ENCODE measurements at regions not wholly inside any gene's neighbourhood (a gene's known extent, or its start where the extent isn't known, plus 50 kb on each side); places are given as distances from the start of the nearest gene placed in this dataset.

DNA sequence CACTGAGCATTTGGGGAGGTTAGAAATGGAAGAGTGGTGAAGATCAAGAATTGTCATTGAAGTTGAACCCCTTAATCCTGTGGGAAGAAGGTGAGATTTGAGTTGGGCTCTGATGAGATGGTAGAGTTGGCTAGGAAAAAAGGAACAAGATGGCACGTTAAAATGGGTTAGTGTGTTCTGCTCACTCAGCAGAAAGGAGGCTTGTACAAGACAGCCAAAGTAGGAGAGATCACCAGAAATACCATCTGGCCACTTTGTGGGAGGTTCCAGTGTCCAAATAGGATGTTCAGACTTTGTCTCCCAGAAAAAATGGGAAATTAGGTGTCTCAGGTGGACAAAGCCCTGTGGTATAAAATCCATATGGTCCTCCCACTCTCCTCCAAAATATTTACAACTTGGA lies 56.0 kb upstream of the SLC14A2 start:
- Histone ChIP-seq H3K36me3 (replicated peaks in 1 of 2; ENCODE audit: control insufficient read depth in 2 of 2, insufficient read depth in 2 of 2, low read length in 2 of 2) (no peaks in the 10 kb centered on the region), H3K79me1 (ENCODE audit: low read depth, low read length) (no peaks in the 10 kb centered on the region), H2AK5ac (ENCODE audit: low read depth, low read length) (no peak overlapping the region), H3K14ac (ENCODE audit: low read length) (no peak overlapping the region), H4K8ac (ENCODE audit: low read depth, low read length) (no peak overlapping the region), H2BK5ac (ENCODE audit: low read length) (no peak overlapping the region), H3K9me3 (replicated peaks in 1 of 2; ENCODE audit: control insufficient read depth in 2 of 2, insufficient read depth in 1 of 2, low read depth in 1 of 2, low read length in 2 of 2) (no peaks in the 10 kb centered on the region), H3K27ac (replicated peaks; ENCODE audit: low read length) (no peak overlapping the region), H3K23ac (ENCODE audit: low read depth, low read length, poor library complexity) (no peak overlapping the region), H2BK120ac (ENCODE audit: low read depth, low read length) (no peak overlapping the region), H3K4me3 (ENCODE audit: low read length in 2 of 2) (no peak overlapping the region), H3K18ac (ENCODE audit: low read length) (no peak overlapping the region), H3K9ac (ENCODE audit: low read depth, low read length, poor library complexity) (no peak overlapping the region), H2BK12ac (ENCODE audit: low read length) (no peak overlapping the region), H2AFZ (ENCODE audit: low read length) (no peak overlapping the region), H3K4me1 (ENCODE audit: control insufficient read depth in 2 of 2, insufficient read depth in 1 of 2, low read depth in 1 of 2, low read length in 2 of 2) (no peaks in the 10 kb centered on the region), H3K4me2 (ENCODE audit: insufficient read depth, low read length, poor library complexity, severe bottlenecking) (no peak overlapping the region), H4K91ac (ENCODE audit: low read depth, low read length, poor library complexity) (no peak overlapping the region), H3K27me3 (ENCODE audit: control insufficient read depth in 3 of 3, insufficient read depth in 3 of 3, low read depth in 1 of 3, low read length in 3 of 3) (no peaks in the 10 kb centered on the region), H3K4ac (ENCODE audit: low read length) (no peak overlapping the region), H2BK15ac (ENCODE audit: low read length) (no peak overlapping the region)
- WGBS, 2 donors (ENCODE audit: extremely low coverage in 2 of 2, insufficient read length in 2 of 2, insufficient replicate concordance in 1 of 2): no CpG with 5 or more reads among the region's 1 CpG
- no peak for DNase-seq (ENCODE audit: low spot score)

DNA sequence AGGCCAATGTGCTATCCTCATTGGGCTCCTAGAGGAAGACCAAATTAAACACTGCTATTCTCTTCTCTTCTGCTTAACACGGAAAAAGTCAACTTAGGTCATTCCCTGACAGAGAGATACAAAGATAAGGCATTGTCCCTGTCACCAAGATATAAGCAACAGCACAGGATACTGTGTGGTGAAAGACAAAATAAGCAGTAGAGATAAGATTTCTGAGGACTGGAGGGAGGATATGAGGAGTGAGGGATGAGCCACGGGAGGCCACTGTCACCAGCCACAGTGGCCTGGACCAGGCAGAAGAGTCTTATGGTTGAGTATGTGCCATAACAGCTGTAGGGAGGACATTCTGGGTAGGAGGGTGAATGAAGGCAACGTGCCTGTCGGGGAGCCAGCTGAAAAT lies 54.4 kb upstream of the SLC14A2 start:
- H3K4ac ChIP-seq (ENCODE audit: low read length): no peak overlapping the region
- no peak overlapping the region for H3K4me2 ChIP-seq (ENCODE audit: insufficient read depth, low read length, poor library complexity, severe bottlenecking)
- no peak overlapping the region for H4K8ac ChIP-seq (ENCODE audit: low read depth, low read length)
- H2BK12ac ChIP-seq (ENCODE audit: low read length): no peak overlapping the region
- no peak overlapping the region for H3K14ac ChIP-seq (ENCODE audit: low read length)
- no peak overlapping the region for H2BK5ac ChIP-seq (ENCODE audit: low read length)
- no peak overlapping the region for H2AK5ac ChIP-seq (ENCODE audit: low read depth, low read length)
- H2BK120ac ChIP-seq (ENCODE audit: low read depth, low read length): no peak overlapping the region
- H3K27ac ChIP-seq (replicated peaks; ENCODE audit: low read length): no peak overlapping the region
- no peak overlapping the region for H2AFZ ChIP-seq (ENCODE audit: low read length)
- H3K36me3 ChIP-seq (replicated peaks in 1 of 2; ENCODE audit: control insufficient read depth in 2 of 2, insufficient read depth in 2 of 2, low read length in 2 of 2): no peaks in the 10 kb centered on the region
- no peak overlapping the region for H3K23ac ChIP-seq (ENCODE audit: low read depth, low read length, poor library complexity)
- no peaks in the 10 kb centered on the region for H3K79me1 ChIP-seq (ENCODE audit: low read depth, low read length)
- peak overlapping the region in 1 of 2 donors; percentile 44 for H3K4me3 ChIP-seq (ENCODE audit: low read length in 2 of 2)
- no peak for DNase-seq (ENCODE audit: low spot score)
- no CpG with 5 or more reads among the region's 4 CpGs for WGBS, 2 donors (ENCODE audit: extremely low coverage in 2 of 2, insufficient read length in 2 of 2, insufficient replicate concordance in 1 of 2)
- peaks cover 0 to 5% of the 10 kb centered on the region in 2 donors for H3K4me1 ChIP-seq (ENCODE audit: control insufficient read depth in 2 of 2, insufficient read depth in 1 of 2, low read depth in 1 of 2, low read length in 2 of 2)
- no peak overlapping the region for H4K91ac ChIP-seq (ENCODE audit: low read depth, low read length, poor library complexity)
- H3K18ac ChIP-seq (ENCODE audit: low read length): no peak overlapping the region
- no peak overlapping the region for H2BK15ac ChIP-seq (ENCODE audit: low read length)
- H3K9ac ChIP-seq (ENCODE audit: low read depth, low read length, poor library complexity): no peak overlapping the region
- peaks cover 0 to 7% (median 2%) of the 10 kb centered on the region in 3 experiments for H3K27me3 ChIP-seq (ENCODE audit: control insufficient read depth in 3 of 3, insufficient read depth in 3 of 3, low read depth in 1 of 3, low read length in 3 of 3)
- no peaks in the 10 kb centered on the region for H3K9me3 ChIP-seq (replicated peaks in 1 of 2; ENCODE audit: control insufficient read depth in 2 of 2, insufficient read depth in 1 of 2, low read depth in 1 of 2, low read length in 2 of 2)

DNA sequence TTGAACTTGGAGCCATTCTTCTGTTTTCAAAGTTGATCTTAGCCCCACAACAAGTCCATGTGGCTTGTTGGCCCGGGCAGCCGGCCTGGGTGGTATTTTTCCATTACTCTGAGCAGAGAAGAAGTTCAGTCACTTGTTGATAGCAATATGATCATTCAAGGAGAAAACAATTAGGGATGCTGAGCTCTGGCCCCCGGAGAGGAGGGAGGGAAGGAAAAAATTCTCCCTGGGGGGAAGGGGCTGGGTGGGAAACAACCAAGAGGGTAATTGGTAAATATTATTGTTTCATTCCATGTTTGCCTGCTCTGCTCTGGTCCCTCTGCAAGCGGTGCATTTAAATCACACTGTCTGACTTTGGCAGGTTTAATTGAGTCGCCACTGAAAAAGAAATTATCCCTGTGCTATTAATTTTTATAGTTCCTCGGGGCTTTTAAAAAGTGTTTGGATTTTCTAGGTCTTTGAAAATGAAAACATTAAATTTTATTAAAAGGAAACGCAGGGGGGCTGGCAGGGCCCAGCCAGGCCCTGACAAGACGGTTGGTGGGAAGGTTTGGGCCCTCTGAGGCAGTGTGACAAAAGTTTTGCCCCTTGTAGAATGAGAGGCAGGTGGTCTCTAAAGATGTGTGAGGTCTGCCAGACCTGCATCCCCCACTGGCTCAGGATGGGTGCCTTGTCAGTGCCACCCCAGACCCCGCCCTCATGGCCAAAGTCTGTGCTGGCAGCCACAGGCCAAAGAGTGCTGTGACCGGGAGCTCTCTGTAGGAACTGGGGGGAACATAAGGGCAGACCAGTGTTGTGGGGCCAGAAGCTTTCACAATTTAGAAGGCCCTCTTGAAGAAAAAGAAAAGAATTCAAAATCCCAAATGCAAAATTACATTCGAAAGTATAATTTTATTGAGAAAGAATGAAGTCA lies 52.5 kb upstream of the SLC14A2 start:
- no peak for DNase-seq (ENCODE audit: low spot score)
- Histone ChIP-seq H2BK15ac (ENCODE audit: low read length) (no peak overlapping the region), H3K27ac (replicated peaks; ENCODE audit: low read length) (no peak overlapping the region), H3K14ac (ENCODE audit: low read length) (no peak overlapping the region), H2AK5ac (ENCODE audit: low read depth, low read length) (no peak overlapping the region), H3K9me3 (replicated peaks in 1 of 2; ENCODE audit: control insufficient read depth in 2 of 2, insufficient read depth in 1 of 2, low read depth in 1 of 2, low read length in 2 of 2) (no peaks in the 10 kb centered on the region), H3K18ac (ENCODE audit: low read length) (no peak overlapping the region), H3K23ac (ENCODE audit: low read depth, low read length, poor library complexity) (no peak overlapping the region), H3K4ac (ENCODE audit: low read length) (no peak overlapping the region), H3K4me3 (ENCODE audit: low read length in 2 of 2) (no peak overlapping the region), H3K9ac (ENCODE audit: low read depth, low read length, poor library complexity) (no peak overlapping the region), H4K91ac (ENCODE audit: low read depth, low read length, poor library complexity) (no peak overlapping the region), H2BK12ac (ENCODE audit: low read length) (no peak overlapping the region), H4K8ac (ENCODE audit: low read depth, low read length) (no peak overlapping the region), H2AFZ (ENCODE audit: low read length) (no peak overlapping the region), H3K79me1 (ENCODE audit: low read depth, low read length) (no peaks in the 10 kb centered on the region), H2BK120ac (ENCODE audit: low read depth, low read length) (no peak overlapping the region), H3K36me3 (replicated peaks in 1 of 2; ENCODE audit: control insufficient read depth in 2 of 2, insufficient read depth in 2 of 2, low read length in 2 of 2) (no peaks in the 10 kb centered on the region), H3K4me1 (ENCODE audit: control insufficient read depth in 2 of 2, insufficient read depth in 1 of 2, low read depth in 1 of 2, low read length in 2 of 2) (peaks cover 0 to 5% of the 10 kb centered on the region in 2 donors), H3K27me3 (ENCODE audit: control insufficient read depth in 3 of 3, insufficient read depth in 3 of 3, low read depth in 1 of 3, low read length in 3 of 3) (peaks cover 0 to 13% (median 2%) of the 10 kb centered on the region in 3 experiments), H3K4me2 (ENCODE audit: insufficient read depth, low read length, poor library complexity, severe bottlenecking) (no peak overlapping the region), H2BK5ac (ENCODE audit: low read length) (no peak overlapping the region)
- no CpG with 5 or more reads among the region's 11 CpGs for WGBS, 2 donors (ENCODE audit: extremely low coverage in 2 of 2, insufficient read length in 2 of 2, insufficient replicate concordance in 1 of 2)

DNA sequence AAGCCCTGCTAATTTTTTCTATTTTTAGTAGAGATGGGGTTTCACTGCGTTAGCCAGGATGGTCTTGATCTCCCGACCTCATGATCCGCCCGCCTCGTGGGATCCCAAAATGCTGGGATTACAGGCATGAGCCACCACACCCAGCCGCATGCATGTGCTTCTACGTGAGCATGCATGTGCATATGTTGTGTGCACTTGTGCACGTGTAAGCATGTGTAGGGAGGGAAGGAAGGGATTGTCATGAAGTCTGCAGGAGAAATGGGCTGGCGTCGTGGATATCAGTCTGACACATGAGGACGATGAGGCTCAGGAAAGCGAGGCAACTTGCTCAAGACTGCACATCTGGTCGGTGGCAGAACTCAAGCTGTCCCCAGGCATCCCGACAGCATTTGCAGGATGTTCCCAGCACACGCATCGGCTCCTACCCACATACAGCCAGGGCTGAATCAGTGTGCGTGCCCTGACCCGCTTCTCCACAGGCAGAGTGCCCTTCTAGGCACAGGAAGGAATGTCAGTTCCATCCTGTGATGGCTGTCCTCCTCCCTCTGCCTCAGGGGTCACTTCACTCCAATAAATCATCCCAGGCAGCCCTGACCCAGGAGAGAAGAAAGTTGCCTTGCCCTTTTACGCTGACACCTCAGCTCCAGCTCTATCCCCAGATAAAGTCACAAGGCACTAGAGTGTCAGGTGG lies 49.9 kb upstream of the SLC14A2 start:
- WGBS, 2 donors (ENCODE audit: extremely low coverage in 2 of 2, insufficient read length in 2 of 2, insufficient replicate concordance in 1 of 2): no CpG with 5 or more reads among the region's 19 CpGs
- H2AFZ ChIP-seq (ENCODE audit: low read length): no peak overlapping the region
- no peak overlapping the region for H3K4me2 ChIP-seq (ENCODE audit: insufficient read depth, low read length, poor library complexity, severe bottlenecking)
- no peak overlapping the region for H3K14ac ChIP-seq (ENCODE audit: low read length)
- H3K4me3 ChIP-seq (ENCODE audit: low read length in 2 of 2): peak overlapping the region in 1 of 2 donors; percentile 22
- H3K4ac ChIP-seq (ENCODE audit: low read length): no peak overlapping the region
- no peaks in the 10 kb centered on the region for H3K9me3 ChIP-seq (replicated peaks in 1 of 2; ENCODE audit: control insufficient read depth in 2 of 2, insufficient read depth in 1 of 2, low read depth in 1 of 2, low read length in 2 of 2)
- no peak overlapping the region for H2BK15ac ChIP-seq (ENCODE audit: low read length)
- no peak overlapping the region for H2AK5ac ChIP-seq (ENCODE audit: low read depth, low read length)
- peaks cover 0 to 5% of the 10 kb centered on the region in 2 donors for H3K4me1 ChIP-seq (ENCODE audit: control insufficient read depth in 2 of 2, insufficient read depth in 1 of 2, low read depth in 1 of 2, low read length in 2 of 2)
- H3K79me1 ChIP-seq (ENCODE audit: low read depth, low read length): no peaks in the 10 kb centered on the region
- H4K8ac ChIP-seq (ENCODE audit: low read depth, low read length): no peak overlapping the region
- H3K36me3 ChIP-seq (replicated peaks in 1 of 2; ENCODE audit: control insufficient read depth in 2 of 2, insufficient read depth in 2 of 2, low read length in 2 of 2): no peaks in the 10 kb centered on the region
- no peak overlapping the region for H2BK120ac ChIP-seq (ENCODE audit: low read depth, low read length)
- H3K18ac ChIP-seq (ENCODE audit: low read length): peak overlapping the region; percentile 15
- H3K27ac ChIP-seq (replicated peaks; ENCODE audit: low read length): no peak overlapping the region
- no peak overlapping the region for H4K91ac ChIP-seq (ENCODE audit: low read depth, low read length, poor library complexity)
- no peak for DNase-seq (ENCODE audit: low spot score)
- H3K23ac ChIP-seq (ENCODE audit: low read depth, low read length, poor library complexity): peak overlapping the region; percentile 25
- H2BK5ac ChIP-seq (ENCODE audit: low read length): no peak overlapping the region
- peaks cover 0 to 13% (median 2%) of the 10 kb centered on the region in 3 experiments for H3K27me3 ChIP-seq (ENCODE audit: control insufficient read depth in 3 of 3, insufficient read depth in 3 of 3, low read depth in 1 of 3, low read length in 3 of 3)
- no peak overlapping the region for H2BK12ac ChIP-seq (ENCODE audit: low read length)
- H3K9ac ChIP-seq (ENCODE audit: low read depth, low read length, poor library complexity): peak overlapping the region; percentile 17
